HTR-8/SVneo (cell line): ENCODE measurements at regions not wholly inside any gene's neighbourhood (a gene's known extent, or its start where the extent isn't known, plus 50 kb on each side); places are given as distances from the start of the nearest gene placed in this dataset.
"Not testable (repeated sequence)": the region's sequence is repeated elsewhere in the genome, so short reads cannot be mapped to it uniquely, and the experiment has no call there.

Source experiments
- DNase-seq: peaks from one replicate; pipeline ENCODE4 v3.0.0; 2011; ENCODE audit warnings: low spot score, mixed read lengths; ENCODE audit not compliant: insufficient read length
- FAIRE-seq: peaks from 2 replicates; lab custom pipeline; 2011; peaks lifted over from hg19 to GRCh38; lab: Jason Lieb, UNC

DNA sequence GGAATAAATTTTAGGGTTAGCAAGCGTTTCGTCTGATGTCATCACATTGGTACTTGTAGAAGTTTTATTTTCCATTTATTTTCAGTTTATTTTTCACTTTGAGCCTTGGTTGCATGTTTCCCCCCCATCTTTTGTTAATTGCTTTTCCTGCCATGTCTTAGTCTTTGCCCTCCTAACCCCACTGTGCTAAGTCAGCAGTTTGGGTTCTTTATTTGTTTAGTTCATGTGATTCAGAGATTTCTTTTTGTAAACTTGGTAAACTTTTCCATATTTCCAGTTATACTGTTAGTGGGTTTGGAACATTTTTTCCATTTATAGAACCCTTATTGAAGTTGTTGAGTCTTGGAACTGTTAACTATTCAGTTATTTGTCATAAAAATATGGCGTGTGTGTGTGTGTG, 252.9 kb upstream of the ANKH start:
- DNase-seq, result no peak
- no peak for FAIRE-seq

DNA sequence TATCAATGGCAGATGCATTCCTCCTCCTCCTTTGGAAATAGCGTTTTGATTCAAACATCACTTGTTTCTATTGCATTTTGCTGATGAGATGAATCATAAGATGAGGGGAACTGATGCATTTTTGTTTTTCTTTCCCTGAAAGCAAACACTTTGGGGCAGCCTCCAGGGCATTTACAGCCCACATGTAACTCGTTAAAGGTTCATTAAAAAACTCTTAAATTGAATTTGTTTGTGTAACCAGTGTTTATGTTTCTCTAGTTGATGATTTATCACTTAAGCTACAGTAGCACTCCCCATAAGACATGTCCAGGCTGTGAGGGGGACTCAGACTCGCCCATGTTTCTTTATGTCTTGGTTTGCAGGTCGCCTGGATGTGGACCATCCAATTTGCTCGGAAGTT, 246.1 kb upstream of the ANKH start:
- DNase-seq, result no peak
- FAIRE-seq, result no peak

DNA sequence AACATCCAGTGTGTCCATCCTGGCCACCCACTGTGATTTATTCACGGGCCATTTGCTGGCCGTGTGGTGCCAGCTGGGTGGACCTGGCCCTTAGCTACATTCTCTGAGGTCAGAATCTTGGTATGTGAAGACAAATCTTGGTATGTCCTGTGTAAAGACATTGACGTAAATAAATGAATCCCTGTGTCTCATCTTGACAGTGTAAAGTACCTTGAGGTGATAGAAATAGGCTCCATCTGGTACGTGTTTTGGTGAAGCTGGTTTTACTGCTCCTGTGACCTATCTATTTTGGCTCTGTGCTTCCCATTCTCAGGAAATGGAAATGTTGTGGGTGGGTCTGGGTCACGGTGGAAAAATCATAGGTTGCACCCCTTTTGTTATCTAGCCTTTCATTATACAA, 245.4 kb upstream of the ANKH start:
- peak; percentile 13 for FAIRE-seq
- peak; percentile 21 for DNase-seq

DNA sequence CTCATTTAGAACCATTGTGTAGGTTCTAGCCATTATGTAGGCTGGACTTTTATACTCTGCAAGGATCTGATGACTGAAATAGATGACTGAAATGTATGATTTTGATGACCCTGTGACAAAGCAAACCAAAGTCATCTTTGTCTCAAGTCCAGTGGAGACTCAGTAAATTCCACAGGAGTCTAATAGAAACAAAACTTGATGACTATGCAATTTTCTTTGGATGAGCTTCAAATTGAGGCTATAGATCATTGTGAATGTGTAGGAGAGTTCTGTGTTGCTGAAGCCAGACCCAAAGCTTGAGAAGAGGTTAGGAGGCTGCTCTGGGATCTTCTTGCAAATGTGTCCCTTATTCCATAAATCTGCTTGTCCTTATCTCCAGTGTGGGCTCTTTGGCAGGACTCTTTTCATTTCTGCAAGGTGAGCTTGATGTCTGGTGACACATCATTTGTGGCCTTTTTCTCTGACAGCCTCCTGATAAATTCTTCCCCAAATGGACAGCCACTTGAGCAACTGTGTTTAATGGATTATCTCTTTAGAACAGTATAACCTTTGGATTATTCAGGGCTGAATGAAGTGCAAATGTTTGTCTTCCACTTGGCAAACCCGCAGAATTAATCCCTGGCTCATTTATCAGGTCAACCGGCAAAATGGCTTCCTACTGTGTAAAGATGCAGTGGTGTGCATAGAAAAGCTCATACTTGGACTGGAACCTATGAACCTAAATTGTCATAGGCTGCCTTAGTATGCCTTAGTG, 235.1 kb upstream of the ANKH start:
- FAIRE-seq, result peak; percentile 13
- no peak for DNase-seq

DNA sequence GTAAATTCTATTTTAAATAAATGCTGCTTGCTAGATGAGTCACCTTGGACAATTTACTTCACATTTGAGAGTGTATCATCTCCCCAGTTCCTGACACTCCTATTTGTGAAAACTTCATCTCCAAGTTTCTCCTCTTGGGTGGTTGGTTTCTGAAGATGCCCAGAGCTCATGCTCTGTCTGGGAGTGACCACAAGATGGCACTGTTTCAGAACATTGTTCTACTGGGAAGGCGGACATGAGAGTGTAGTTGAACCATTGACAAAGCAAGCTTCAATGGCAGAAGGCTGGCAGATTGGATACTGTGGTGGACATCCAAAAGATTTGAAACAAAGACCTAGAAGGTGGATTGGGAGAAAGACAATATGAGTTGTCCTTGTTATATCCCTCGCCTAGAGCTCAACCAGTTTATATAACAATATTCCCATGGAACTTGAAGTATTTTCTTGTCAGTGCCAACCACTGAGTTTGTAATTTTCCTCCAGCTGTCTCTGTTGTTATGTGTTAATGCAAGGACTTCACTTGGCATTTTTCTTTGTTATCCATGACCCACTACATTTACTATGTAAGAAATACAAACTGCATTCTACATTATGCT, 234.3 kb upstream of the ANKH start:
- DNase-seq (peak; percentile 66), FAIRE-seq (peak; percentile 74)

DNA sequence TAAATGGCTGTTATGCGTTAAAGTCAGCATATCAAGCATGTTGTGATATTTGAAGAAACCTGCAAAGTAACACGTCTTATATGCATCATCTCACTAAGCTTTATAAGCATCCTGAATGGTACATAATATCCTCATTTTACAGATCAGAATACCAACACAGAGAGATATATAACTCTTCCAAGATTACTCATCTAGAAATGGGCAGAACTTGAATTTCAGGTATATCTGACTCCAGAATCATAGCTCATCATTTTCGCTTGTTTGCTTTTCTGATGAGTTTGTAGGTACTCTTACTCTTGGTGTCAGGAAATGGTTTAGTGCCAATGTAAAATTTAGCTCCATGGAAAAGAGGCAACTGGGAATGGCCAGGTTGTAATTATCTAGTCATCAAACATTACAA, 232.3 kb upstream of the ANKH start:
- DNase-seq (no peak), FAIRE-seq (no peak)

DNA sequence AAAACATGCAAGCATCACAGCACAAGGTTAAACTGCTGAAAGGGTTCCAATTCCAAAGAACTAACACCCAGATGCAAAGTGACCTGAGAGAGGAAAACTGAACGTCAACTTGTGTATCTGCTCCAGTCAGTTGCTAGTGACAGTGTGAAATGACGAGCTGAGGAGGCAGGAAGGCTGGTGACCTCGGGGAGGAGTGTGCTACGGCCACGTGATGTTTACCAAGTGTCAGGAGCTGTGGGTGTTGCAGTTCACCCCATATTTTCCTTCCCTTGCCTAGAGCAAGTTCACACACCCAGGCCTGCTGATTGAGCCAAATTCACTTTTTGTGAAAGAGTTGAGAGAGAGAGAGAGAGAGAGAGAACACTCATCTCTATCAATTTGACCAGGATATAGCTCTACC, 231.6 kb upstream of the ANKH start:
- FAIRE-seq, result no peak
- no peak for DNase-seq

DNA sequence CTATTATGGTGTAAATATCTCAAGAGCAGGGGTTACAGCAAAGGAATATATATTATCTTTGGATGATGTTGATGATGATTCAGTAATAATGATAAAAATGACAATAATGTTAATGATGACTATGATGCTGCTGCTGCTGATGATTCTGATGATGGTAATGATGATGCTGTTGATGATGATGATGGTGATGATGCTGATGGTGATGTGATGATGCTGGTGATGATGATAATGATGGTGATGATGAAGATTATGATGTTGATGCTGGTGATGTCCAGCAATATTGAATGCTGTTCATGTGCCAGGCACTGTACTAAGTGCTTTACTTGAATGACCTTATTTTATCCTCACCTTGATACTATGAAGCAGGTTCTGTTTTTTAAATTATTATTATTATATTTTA, 226.0 kb upstream of the ANKH start:
- DNase-seq (no peak), FAIRE-seq (peak; percentile 44)

DNA sequence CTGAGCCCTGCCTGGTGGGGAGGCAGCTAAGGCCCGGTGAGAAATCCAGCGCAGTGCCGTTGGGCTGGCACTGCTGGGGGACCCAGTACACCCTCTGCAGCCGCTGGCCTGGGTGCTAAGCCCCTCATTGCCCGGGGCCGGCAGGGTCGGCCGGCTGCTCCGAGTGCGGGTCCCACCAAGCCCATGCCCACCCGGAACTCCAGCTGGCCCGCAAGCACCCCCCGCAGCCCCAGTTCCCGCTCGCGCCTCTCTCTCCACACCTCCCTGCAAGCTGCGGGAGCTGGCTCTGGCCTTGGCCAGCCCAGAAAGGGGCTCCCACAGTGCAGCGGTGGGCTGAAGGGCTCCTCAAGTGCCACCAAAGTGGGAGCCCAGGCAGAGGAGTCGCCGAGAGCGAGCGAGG, 225.1 kb upstream of the ANKH start:
- not testable (repeated sequence) for FAIRE-seq, DNase-seq

DNA sequence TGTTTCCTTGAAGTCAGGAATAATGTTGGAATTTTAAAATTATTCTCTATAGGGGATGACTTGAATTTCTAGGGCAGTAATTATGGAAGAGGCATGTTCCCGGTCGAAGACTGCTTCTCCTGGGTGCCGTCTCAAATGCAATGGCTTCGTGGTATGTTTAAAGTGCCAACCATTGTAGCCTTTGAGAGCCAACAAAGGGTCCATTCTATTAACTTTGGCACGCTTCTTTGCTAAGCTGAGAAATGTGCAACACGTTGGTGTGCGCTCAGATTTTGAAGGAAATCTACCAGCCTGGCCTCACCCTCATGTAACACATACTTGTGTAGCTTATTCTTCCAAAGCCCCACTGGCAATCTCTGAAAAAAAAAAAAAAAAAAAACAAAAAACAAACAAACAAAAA, 221.2 kb upstream of the ANKH start:
- DNase-seq (no peak), FAIRE-seq (no peak)

DNA sequence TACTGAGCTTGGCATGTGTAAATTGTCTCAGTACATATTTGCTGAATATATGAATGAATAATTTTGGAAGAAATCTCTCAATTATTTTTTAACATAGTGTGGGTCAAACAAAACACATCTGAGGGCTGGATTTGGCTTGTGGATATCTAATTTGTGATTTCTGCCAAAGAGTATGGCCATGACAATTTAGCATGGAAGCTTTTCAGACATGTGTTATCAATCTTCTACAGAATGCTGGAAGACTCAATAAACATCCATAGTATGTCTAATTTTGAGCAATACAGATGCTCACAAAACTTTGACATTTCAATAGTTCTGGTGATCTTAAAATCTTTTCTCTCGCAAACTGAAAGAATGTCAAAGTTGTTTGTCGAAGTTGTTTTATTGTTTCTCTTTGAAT, 214.1 kb upstream of the ANKH start:
- DNase-seq (no peak), FAIRE-seq (no peak)

DNA sequence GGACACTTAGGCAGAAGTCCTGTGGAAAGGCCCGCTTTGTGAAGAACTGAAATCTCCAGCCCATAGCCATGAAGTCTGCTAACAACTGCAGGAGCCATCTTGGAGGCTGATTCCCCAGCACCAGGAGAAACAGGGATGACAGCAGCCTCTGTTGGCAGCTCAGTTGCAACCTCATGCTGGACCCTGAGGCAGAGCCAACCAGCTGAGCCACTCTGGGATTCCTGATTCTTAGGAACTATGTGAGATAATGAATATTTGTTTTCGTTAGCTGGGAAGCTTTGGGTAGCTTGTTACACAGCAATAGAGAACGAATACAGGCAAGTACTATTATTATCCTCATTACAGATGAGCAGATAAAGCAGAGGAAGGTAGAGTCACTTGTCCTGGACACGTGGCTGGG, 210.5 kb upstream of the ANKH start:
- no peak for FAIRE-seq
- no peak for DNase-seq

DNA sequence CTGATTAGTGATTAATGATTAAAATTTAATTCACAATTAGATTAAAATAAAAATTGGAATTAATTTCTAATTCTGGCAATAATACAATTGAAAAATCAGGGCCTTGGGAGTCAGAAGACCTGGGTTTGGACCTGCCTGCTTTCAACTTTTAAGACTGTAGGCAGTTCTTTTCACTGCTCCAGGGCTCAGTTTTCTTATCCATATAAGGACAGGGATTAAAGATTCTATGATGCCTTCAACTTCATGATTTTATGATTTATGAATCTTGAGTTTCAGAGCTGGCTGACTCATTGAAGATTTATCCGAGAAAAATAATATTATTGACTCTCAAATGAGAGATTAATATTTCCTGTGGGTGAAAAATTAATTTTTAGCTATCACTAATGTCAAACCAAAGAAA, 208.6 kb upstream of the ANKH start:
- DNase-seq, result no peak
- no peak for FAIRE-seq

DNA sequence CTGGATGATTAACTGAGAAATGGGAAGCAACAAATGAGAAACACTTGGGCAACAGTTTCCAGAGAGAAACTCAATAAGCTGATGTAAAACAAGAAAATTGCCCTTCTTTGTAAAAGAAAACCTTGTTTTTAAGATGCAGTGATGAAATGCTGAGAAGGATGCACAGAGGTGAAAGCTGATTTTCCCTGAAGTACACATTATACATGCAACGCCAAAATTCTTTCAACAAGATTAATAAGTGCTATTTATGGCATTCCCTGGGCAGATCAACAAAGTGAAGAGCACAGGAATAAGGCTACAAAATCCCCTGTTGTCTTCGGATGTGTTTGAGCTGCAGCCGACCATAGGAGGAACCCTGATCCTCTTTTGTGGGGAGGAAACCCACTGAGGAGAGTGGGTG, 208.0 kb upstream of the ANKH start:
- DNase-seq (no peak), FAIRE-seq (no peak)

DNA sequence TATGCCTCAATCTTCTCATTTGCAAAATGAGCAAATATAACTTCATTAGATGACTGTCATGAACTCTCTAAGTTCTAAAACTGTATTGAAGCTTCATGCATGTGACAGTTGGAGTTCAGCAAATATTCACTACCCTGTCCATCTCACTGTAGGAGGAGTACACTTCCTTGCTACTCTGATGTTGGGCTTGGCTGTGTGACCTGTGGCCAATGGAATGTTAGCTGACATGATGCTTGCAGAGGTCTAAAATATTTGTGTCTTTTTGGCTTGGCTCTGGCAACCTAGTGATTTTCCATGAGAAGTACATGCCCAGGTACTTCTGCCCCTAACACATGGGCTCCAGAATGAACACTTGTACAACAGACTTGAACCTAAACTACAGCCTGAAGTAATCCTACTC, 203.1 kb upstream of the ANKH start:
- FAIRE-seq, result peak; percentile 28

DNA sequence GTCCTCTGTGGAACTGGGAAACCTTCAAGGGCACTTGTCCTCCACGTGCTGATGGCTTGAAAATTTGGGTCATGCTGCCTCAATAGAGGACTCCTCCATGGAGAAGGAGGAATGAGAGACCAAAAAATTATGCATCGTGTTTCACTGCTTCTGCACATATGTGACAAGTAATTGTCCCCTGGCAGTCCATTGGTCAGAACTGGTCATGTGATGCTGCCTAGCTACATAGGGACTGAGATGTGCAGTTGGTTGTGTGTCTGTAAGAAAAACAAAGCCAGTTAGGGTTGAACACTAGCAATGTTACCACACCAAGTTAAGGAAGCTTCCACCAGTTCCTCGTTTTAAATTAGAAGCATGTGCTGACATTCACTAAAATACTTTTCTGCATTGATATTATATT, 201.9 kb upstream of the ANKH start:
- FAIRE-seq (no peak), DNase-seq (no peak)

More for the DNA sequence above, 203.1 kb upstream of the ANKH start:
- DNase-seq, result no peak

DNA sequence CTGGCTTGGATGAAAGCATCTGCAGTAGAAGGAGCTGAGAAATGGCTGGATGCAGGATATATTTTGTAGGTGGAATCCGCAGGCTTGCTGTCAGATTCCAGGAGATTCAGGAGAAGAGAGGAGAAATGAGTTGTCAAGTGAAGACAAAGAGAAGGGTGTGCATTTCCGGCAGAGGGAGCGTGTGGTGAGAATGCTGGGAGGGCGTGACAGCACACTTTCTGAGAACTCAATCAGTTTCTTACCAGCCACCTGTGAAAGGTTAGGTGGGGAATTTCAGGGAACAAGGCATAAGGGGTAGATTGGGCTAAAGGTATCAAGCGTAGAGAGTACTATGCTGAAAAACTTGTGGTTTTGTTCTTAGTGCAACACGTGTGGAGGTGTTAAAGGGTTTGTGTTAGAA, 199.3 kb upstream of the ANKH start:
- DNase-seq, result no peak

DNA sequence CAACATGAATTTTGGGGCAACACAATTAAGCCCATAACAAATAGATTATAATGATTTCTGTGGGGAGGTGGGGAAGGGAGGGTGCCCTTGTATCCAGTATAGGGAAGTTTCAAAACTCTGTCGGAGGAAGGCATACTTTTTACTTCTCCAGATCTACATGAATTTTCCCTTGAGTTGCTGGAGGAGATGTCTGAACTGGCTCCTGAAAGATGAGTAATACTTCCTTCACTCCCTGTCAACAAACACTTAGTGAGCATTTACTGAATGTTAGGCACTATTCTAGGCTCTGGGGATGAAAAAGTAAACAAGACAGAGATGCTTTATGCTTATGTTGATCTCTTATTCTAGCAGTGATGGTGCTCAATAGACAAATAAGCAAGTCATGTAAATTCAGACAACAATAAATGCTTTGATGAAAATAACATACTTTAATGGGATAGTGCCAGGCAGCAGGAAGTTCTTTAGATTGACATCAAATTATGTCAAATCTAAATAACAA, 197.9 kb upstream of the ANKH start:
- FAIRE-seq (no peak), DNase-seq (no peak)

More for the DNA sequence above, 199.3 kb upstream of the ANKH start:
- FAIRE-seq, result no peak

DNA sequence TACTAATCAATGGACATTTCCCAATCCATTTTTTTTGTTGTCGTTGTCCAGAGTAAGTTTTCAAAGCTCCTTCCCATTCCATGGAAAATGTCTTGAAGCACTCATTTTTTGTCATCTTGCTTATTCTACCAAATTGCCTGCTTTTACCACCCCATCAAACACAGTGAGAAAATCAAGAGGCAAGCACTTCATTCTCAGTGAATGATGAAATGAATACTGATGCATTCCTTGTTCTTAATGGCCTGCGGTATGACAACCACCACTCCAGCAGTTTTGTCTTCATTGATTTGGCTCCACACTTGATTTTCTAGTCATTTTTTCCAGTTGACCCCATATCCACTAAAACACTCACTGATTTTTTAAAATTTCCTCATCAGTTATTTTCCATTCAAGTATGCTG, 193.5 kb upstream of the ANKH start:
- no peak for DNase-seq
- FAIRE-seq, result no peak

DNA sequence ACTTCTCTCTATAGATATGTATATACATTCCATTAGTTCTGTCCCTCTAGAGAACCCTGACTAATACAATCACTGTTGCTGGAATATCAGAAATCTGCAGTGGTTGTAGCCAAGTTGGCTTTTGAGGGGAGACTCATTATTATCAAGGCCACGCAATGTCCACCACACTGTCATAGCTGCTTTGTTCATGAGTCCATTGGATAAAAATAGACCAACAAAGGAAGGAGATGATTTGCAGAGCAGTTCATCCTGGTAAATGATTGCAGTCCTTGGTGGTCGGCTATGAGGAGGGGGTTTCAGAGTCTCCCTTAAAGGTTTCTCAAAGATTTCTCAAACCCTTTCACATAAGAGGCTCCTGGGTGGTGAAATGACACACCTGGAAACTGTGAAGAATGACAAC, 192.8 kb upstream of the ANKH start:
- DNase-seq, result no peak
- no peak for FAIRE-seq

DNA sequence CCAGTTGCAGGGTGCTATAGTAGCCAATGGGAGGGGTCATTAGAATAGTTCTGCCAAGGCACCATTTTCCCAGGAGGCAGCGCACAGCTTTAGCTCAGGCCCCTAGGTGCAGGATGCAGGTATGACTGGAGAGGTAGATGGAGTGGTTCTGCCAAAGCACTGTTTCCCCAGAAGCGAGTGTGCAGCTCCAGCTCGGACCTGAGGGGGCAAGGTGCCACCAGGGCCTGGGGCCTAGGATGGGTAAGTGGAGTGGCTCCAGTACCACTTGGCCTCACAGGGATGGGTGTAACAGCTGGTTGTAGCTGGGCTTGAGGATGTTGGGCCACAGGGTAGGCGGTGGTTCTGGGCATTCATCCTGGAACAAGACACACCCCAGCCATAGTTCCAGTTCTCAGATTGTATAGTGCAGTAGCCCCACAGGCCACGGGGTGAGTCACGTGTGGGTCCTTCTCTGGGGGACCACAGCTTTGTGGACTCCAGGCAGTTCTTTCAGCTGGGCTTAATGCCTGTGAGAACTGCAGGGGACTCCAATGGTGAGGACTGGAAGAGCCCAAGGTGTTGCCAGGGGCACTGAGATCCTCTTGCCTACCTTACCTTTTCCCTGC, 185.5 kb upstream of the ANKH start:
- DNase-seq (no peak), FAIRE-seq (peak; percentile 38)

DNA sequence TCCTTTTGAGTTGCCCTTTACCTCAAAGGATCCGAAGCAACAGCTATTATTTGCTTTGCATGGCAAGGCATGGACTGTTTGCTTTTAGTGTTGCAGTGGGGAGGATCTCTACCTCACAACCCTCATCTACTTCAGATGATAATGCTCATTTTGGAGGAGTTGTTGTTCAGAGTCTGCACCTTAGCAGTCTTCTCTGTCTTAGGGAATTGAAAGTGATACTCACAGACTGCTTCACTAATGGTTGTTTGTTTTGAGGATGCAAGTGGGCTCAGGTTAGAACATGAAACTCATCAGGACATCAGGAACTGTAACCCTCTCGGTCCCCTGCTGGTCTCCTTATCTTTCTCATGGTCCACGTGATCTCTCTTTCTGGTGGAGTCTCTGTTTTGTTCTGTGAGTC, 172.9 kb upstream of the ANKH start:
- peak; percentile 49 for FAIRE-seq
- no peak for DNase-seq
